ENCODE measurements at regions not wholly inside any gene's neighbourhood (a gene's known extent, or its start where the extent isn't known, plus 50 kb on each side); places are given as distances from the start of the nearest gene placed in this dataset.

DNA sequence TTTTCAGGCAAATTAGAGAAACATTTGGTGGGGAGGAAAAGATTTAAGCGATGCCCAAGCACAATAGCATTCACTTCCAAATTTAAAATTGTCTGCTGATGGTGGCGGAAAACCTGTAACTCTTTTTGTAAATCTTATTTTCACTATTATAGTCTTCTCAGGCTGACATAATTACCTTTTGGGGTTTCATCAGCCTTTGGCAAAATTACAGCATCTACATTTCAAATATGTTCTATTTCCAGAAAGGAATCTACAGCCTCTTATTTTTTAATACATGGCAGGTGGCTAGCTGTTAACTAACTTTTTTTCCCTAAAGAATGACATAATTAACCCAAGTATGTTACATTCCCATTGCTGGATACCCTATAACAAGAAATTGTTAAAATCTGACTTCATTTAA lies 391.5 kb upstream of the CCDC54 start:
- TF ChIP-seq, protein P1, sequence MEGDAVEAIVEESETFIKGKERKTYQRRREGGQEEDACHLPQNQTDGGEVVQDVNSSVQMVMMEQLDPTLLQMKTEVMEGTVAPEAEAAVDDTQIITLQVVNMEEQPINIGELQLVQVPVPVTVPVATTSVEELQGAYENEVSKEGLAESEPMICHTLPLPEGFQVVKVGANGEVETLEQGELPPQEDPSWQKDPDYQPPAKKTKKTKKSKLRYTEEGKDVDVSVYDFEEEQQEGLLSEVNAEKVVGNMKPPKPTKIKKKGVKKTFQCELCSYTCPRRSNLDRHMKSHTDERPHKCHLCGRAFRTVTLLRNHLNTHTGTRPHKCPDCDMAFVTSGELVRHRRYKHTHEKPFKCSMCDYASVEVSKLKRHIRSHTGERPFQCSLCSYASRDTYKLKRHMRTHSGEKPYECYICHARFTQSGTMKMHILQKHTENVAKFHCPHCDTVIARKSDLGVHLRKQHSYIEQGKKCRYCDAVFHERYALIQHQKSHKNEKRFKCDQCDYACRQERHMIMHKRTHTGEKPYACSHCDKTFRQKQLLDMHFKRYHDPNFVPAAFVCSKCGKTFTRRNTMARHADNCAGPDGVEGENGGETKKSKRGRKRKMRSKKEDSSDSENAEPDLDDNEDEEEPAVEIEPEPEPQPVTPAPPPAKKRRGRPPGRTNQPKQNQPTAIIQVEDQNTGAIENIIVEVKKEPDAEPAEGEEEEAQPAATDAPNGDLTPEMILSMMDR (IDR thresholded peaks at IDR 0.05; ENCODE audit: low read length), result no peak
- TF ChIP-seq EZH2 (IDR thresholded peaks at IDR 0.05; ENCODE audit: borderline replicate concordance, low read length), result no peak

All from OCI-LY1 (cell line).